Choroid plexus epithelial cell (primary cell): ENCODE measurements at regions not wholly inside any gene's neighbourhood (a gene's known extent, or its start where the extent isn't known, plus 50 kb on each side); places are given as distances from the start of the nearest gene placed in this dataset.
"Not testable (repeated sequence)": the region's sequence is repeated elsewhere in the genome, so short reads cannot be mapped to it uniquely, and the experiment has no call there.

Source experiments
- DNase-seq: peaks from one replicate; pipeline ENCODE4 v3.0.0-alpha.2; 2010; ENCODE audit warnings: low read depth
- H3K4me3 ChIP-seq: 2 replicates; pipeline ENCODE4 v1.5.1; 2011; ENCODE audit warnings: low read depth, mild to moderate bottlenecking, control low read depth, low read length, moderate library complexity
- CTCF ChIP-seq: conservative IDR thresholded peaks from 2 replicates; pipeline ENCODE4 v1.5.1; 2011; ENCODE audit warnings: low read depth, mild to moderate bottlenecking, control low read depth, inconsistent platforms, low read length, moderate library complexity

- not testable (repeated sequence) for H3K4me3 ChIP-seq
- peak; percentile 64 for DNase-seq
Measured at GRCh38 chr1:146409116-146409801, 180.4 kb upstream of the NOTCH2NLA start.

DNA sequence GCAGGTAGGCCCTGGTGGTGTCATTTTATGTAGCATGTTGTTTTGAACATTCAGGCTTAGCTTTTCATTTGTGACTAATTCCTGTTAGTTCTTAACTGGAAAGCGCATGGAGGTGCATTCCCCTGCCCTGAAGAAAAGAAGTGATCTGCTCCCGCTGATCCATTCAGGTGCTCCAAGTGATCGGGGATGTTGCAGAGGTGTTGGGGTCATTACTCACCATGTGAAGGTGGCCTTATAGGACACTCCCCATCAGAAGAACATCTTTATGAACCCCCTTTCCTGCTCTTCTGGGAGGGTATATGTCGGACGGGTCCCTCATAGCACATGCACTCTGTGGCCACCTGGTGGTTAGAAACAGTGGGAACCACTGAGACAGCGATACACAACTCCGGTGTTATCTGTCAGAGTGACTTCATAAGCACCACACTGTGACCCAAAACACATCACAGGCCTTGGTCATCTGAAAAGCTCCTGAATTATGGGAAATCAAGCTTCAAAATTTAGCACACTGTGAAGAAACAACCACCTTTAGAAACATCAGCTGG is 172.5 kb upstream of the NOTCH2NLA start:
- not testable (repeated sequence) for H3K4me3 ChIP-seq
- DNase-seq, result peak; percentile 16
- TF ChIP-seq CTCF, result peak; percentile 45

GRCh38 chr1:146400173-146401121 is 171.6 kb upstream of the NOTCH2NLA start:
- not testable (repeated sequence) for H3K4me3 ChIP-seq, DNase-seq

DNA sequence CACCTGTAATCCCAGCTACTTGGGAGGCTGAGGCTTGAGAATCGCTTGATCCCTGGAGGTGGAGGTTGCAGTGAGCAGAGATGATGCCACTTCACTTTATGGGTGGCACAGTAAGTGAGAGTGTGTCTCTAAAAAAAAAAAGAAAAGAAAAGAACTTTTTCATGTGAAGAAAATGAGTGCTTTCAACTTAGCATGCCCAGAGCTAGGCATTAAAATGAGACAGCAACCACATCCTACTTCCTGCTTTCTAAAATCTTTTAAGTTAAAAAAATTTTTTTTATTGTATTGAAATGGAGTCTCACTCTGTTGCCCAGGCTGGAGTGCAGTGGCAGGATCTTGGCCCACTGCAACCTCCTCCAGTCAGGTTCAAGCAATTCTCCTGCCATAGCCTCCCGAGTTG is 170.4 kb upstream of the NOTCH2NLA start:
- H3K4me3 ChIP-seq, DNase-seq: not testable (repeated sequence)

DNA sequence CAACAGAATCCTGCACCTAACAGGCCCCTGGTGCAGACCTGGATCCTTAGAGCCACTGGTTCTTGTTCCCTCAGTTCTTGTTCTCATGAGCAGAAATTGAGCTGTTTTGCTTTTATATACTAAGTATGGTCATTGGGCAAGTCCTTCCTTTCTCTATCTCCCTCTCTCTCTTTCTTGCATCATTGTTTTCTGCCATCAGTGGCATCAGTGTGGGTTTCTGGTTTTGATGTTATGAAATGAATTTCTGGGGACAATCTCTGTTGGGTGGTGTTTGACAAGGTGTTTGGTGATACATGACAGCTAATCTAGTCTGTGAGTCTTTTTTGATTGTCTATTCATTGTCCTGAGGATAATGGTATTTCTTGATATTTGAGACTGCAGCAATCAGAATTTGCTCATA is 168.0 kb upstream of the NOTCH2NLA start:
- H3K4me3 ChIP-seq, DNase-seq: not testable (repeated sequence)

DNA sequence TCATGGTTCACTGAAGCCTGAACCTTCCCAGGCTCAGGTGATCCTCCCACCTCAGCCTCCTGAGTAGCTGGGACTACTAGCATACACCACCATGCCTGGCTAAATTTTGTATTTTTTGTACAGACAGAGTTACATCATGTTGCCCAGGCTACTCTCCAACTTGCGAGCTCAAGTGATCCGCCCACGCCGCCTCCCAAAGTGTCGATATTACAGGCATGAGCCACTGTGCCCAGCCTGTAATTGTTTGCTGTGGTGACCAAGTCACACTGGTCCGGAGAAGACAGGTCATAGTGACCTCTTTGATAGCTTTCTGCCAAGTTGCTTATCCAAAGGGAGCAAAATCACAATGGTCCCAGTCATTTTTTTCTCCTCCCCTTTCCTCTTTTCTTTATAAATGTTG is 167.4 kb upstream of the NOTCH2NLA start:
- not testable (repeated sequence) for H3K4me3 ChIP-seq

GRCh38 chr1:146393796-146394195 is 165.0 kb upstream of the NOTCH2NLA start:
- not testable (repeated sequence) for DNase-seq

More for the DNA sequence above, 167.4 kb upstream of the NOTCH2NLA start:
- not testable (repeated sequence) for DNase-seq

DNA sequence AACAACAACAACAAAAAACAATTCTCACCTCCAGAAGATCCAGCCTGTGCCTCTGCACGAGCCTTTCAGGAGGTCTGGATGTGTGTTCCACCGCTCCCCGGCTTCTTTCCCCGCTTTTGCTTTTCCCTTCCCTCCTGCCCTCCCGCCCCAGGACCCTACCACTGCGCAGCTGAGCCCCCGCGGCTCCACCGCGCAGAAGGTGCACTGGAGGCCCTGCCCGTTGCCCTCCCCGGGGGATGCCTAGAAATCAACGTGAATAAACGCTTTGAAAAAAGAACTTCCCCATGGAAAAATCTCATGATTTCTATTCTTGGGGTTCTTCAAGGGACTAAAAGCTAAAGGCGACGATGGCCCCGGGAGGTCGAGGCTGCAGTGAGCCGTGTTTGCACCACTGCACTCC is 164.3 kb upstream of the NOTCH2NLA start:
- H3K4me3 ChIP-seq, DNase-seq: not testable (repeated sequence)

More at GRCh38 chr1:146393796-146394195, 165.0 kb upstream of the NOTCH2NLA start:
- H3K4me3 ChIP-seq, result not testable (repeated sequence)

GRCh38 chr1:146389178-146389577 is 160.4 kb upstream of the NOTCH2NLA start:
- not testable (repeated sequence) for H3K4me3 ChIP-seq, DNase-seq

GRCh38 chr1:146387750-146388469 is 159.1 kb upstream of the NOTCH2NLA start:
- DNase-seq, H3K4me3 ChIP-seq: not testable (repeated sequence)

DNA sequence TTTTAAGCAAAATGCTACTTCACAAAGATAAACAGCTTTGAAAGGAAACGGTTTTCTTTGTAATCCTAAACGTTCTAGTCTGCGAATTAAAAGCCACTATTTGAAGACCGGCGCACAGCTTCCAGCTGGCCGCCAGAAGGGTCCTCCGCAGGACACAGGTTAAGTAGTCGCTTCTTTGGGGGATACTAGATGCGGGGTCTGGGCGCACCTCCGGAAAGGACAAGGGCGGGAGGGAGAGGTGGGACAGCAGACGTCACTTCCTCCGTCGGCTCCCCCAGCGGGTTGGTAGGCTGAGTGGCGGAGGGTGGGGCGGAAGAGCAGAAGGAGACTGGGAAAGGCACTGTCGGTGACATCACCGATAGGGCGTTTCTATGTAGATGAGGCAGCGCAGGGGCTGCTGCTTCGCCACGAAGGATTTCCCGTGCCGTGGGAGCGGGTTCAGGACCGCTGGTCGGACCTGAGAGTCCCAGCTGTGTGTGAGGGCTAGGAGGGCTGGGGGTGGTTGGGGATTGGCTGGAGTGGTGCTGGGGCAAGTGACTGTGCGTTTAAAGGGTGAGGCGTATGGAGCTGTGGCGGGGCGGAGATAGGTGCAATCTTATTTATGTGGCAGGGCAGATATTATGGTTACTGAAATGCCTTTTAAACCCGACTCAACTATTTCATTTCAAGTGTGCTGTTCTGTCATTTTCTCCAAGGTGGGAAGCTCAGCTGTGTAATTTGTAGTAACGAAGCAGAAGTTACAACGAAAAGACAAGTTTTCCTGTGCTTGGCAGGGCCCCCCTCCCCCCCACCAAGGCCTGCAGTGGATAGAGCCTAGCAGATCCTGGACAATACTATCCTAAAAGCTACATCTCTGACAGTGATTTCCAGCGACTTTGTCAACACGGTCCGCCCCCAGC is 158.3 kb upstream of the NOTCH2NLA start:
- DNase-seq, result peak; percentile 98
- peak overlapping the region; percentile 57 for H3K4me3 ChIP-seq

- not testable (repeated sequence) for DNase-seq, H3K4me3 ChIP-seq
Measured at GRCh38 chr1:146381196-146381595, 152.4 kb upstream of the NOTCH2NLA start.

DNA sequence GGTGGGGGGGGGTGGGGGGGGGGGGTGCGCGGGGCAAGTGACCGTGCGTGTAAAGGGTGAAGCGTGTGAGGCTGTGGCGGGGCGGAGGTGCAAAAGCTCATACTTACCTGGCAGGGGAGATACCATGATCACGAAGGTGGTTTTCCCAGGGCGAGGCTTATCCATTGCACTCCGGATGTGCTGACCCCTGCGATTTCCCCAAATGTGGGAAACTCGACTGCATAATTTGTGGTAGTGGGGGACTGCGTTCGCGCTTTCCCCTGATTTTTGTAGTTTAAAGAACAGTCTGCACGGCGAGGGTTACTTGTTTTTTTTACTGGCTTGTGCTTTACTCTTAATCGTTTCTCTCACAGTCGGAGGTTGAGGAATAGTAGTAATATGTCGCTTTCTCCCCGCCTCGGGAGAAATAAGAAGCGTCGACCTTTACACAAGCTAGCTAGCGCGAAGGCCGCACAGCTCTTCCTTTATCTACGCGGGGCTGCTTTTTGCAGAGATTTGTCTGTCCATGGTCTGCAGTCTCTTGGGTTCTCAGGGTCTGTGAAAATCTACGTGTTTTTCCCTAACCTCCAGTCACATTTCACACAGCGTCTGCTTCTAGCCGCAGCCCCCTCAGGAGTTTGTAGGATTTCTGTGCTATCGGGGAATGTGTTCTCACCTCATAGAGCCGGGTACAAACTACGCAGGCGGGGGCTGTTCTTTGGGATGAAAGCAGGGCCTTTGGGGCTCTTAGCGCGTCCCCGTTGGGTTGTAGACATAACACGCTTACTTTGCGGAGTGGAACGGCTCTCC is 148.1 kb upstream of the NOTCH2NLA start:
- DNase-seq, result peak; percentile 99
- H3K4me3 ChIP-seq, result peak overlapping the region; percentile 32

- H3K4me3 ChIP-seq, result peak overlapping the region; percentile 47
- DNase-seq, result peak; percentile 89
Measured at GRCh38 chr1:146376309-146376707, 147.5 kb upstream of the NOTCH2NLA start.

DNA sequence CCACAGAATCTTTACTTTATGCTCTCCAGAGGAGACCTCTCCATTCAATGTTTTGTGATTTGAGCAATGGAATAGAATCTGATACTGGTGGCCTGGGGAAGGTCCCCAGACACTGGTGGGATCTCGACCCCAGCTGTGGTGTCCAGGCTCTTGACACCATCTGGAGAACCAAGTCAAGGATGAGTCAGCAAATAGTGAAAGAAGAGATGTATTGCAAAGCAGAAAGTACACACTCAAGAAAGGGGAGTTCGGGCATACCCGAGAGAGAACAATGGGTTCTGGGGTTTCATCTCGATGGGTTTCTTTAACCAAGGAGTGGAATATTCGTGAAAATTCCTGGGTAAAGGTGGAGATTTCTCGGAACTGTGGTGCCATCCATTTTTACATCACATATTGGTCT is 146.3 kb upstream of the NOTCH2NLA start:
- not testable (repeated sequence) for H3K4me3 ChIP-seq, DNase-seq

GRCh38 chr1:146369940-146370339 is 141.1 kb upstream of the NOTCH2NLA start:
- DNase-seq, result peak; percentile 48
- H3K4me3 ChIP-seq, result peak overlapping the region; percentile 50
